GM19239 (cell line): ENCODE measurements at regions not wholly inside any gene's neighbourhood (a gene's known extent, or its start where the extent isn't known, plus 50 kb on each side); places are given as distances from the start of the nearest gene placed in this dataset.
"Not testable (repeated sequence)": the region's sequence is repeated elsewhere in the genome, so short reads cannot be mapped to it uniquely, and the experiment has no call there.

Source experiments
- DNase-seq: peaks from one replicate; pipeline ENCODE4 v3.0.0; 2011; ENCODE audit warnings: low spot score; ENCODE audit not compliant: insufficient read length
- FAIRE-seq: peaks from 2 replicates; lab custom pipeline; 2011; peaks lifted over from hg19 to GRCh38; lab: Jason Lieb, UNC

- DNase-seq = peak; percentile 14
- FAIRE-seq = peak; percentile 59
Measured at GRCh38 chr3:134106580-134106979, 76.9 kb upstream of the SLCO2A1 start.

GRCh38 chr3:134105876-134106556 lies 76.3 kb upstream of the SLCO2A1 start:
- FAIRE-seq = peak; percentile 42

GRCh38 chr3:134104031-134104430 lies 74.3 kb upstream of the SLCO2A1 start:
- FAIRE-seq = no peak
- DNase-seq = no peak

More at GRCh38 chr3:134105876-134106556, 76.3 kb upstream of the SLCO2A1 start:
- no peak for DNase-seq

GRCh38 chr3:134103470-134103869 lies 73.7 kb upstream of the SLCO2A1 start:
- FAIRE-seq = no peak
- DNase-seq = no peak

GRCh38 chr3:134102976-134103375 lies 73.3 kb upstream of the SLCO2A1 start:
- no peak for DNase-seq

GRCh38 chr3:134096214-134096613 lies 66.5 kb upstream of the SLCO2A1 start:
- FAIRE-seq, DNase-seq: not testable (repeated sequence)

More at GRCh38 chr3:134102976-134103375, 73.3 kb upstream of the SLCO2A1 start:
- FAIRE-seq = no peak

GRCh38 chr3:134095005-134095404 lies 65.3 kb upstream of the SLCO2A1 start:
- DNase-seq (no peak), FAIRE-seq (no peak)

GRCh38 chr3:134094491-134094890 lies 64.8 kb upstream of the SLCO2A1 start:
- DNase-seq (no peak), FAIRE-seq (no peak)

GRCh38 chr3:134093956-134094355 lies 64.2 kb upstream of the SLCO2A1 start:
- DNase-seq (no peak), FAIRE-seq (no peak)

GRCh38 chr3:134092208-134092701 lies 62.5 kb upstream of the SLCO2A1 start:
- FAIRE-seq = no peak
- DNase-seq = no peak

- DNase-seq (no peak), FAIRE-seq (no peak)
Measured at GRCh38 chr3:134090031-134090430, 60.3 kb upstream of the SLCO2A1 start.

- no peak for DNase-seq
- FAIRE-seq = no peak
Measured at GRCh38 chr3:134087060-134087974, 57.6 kb upstream of the SLCO2A1 start.

- FAIRE-seq = no peak
- no peak for DNase-seq
Measured at GRCh38 chr3:134086616-134087015, 56.9 kb upstream of the SLCO2A1 start.

- DNase-seq = no peak
- FAIRE-seq = no peak
Measured at GRCh38 chr3:134085034-134085775, 55.5 kb upstream of the SLCO2A1 start.

- FAIRE-seq (no peak), DNase-seq (no peak)
Measured at GRCh38 chr3:134084242-134084950, 54.7 kb upstream of the SLCO2A1 start.

GRCh38 chr3:134083626-134084241 lies 54.0 kb upstream of the SLCO2A1 start:
- DNase-seq (no peak), FAIRE-seq (no peak)

GRCh38 chr3:134083008-134083407 lies 53.3 kb upstream of the SLCO2A1 start:
- DNase-seq (no peak), FAIRE-seq (no peak)

- no peak for FAIRE-seq
- DNase-seq = no peak
Measured at GRCh38 chr3:134082582-134082981, 52.9 kb upstream of the SLCO2A1 start.

- DNase-seq (no peak), FAIRE-seq (no peak)
Measured at GRCh38 chr3:134081211-134081610, 51.5 kb upstream of the SLCO2A1 start.
